SK-N-SH (cell line): ENCODE measurements at regions not wholly inside any gene's neighbourhood (a gene's known extent, or its start where the extent isn't known, plus 50 kb on each side); places are given as distances from the start of the nearest gene placed in this dataset.

Experiments used
- CTCF ChIP-seq: fragments of 200-600 bp; sonication (generic); IDR thresholded peaks from 2 replicates; pipeline ENCODE4 v1.6.1; 2017; ENCODE audit warnings: antibody characterized with exemption, mild to moderate bottlenecking, moderate library complexity
- EP300 ChIP-seq, 2 experiments: IDR thresholded peaks; 2 replicates each; pipeline versions ENCODE4 v1.4.0 to v1.6.1; 2012; ENCODE audit warnings: borderline replicate concordance in 1 of 2, low read depth in 1 of 2, low read length in 1 of 2
- GATA2 ChIP-seq: sonication (generic); formaldehyde crosslinking; IDR thresholded peaks from 2 replicates; pipeline ENCODE4 v1.5.0; 2020; ENCODE audit warnings: mild to moderate bottlenecking, missing genetic modification reagents
- POLR2AphosphoS5 ChIP-seq: IDR thresholded peaks from 2 replicates; pipeline ENCODE4 v1.6.1; 2012; ENCODE audit warnings: low read depth, low read length
- REST ChIP-seq: IDR thresholded peaks from 2 replicates; pipeline ENCODE4 v1.6.1; 2012; ENCODE audit warnings: mild to moderate bottlenecking, low read depth, low read length, moderate library complexity
- TAF1 ChIP-seq: IDR thresholded peaks from 2 replicates; pipeline ENCODE4 v1.6.1; 2012; ENCODE audit warnings: low read depth, mild to moderate bottlenecking, low read length, moderate library complexity, borderline replicate concordance
- USF2 ChIP-seq: fragments of 150-350 bp; IDR thresholded peaks from 2 replicates; pipeline ENCODE4 v1.6.1; 2017; ENCODE audit warnings: antibody characterized with exemption, low read length, low read depth, borderline replicate concordance
- ZBTB33 ChIP-seq: IDR thresholded peaks from 2 replicates; pipeline ENCODE4 v1.4.0; 2012; ENCODE audit warnings: low read depth, borderline replicate concordance

GRCh38 chr22:49595465-49596078 lies 232.1 kb downstream of the BRD1 start:
- no peak for TF ChIP-seq GATA2
- no peak for TF ChIP-seq ZBTB33
- no peak for TF ChIP-seq CTCF
- TF ChIP-seq TAF1: no peak
- TF ChIP-seq POLR2AphosphoS5: no peak
- TF ChIP-seq REST: no peak
- no peak for TF ChIP-seq USF2
- no peak for TF ChIP-seq EP300 (IDR thresholded peaks at IDR 0.05; ENCODE audit: borderline replicate concordance in 1 of 2, low read depth in 1 of 2, low read length in 1 of 2)
